ENCODE measurements at regions not wholly inside any gene's neighbourhood (a gene's known extent, or its start where the extent isn't known, plus 50 kb on each side); places are given as distances from the start of the nearest gene placed in this dataset.

GRCh38 chr1:116856312-116856711 is 53.4 kb upstream of the PTGFRN start:
- Histone ChIP-seq H3K36me3 (ENCODE audit: control insufficient read depth in 2 of 2, insufficient read depth in 2 of 2, low read length in 2 of 2) (no peaks in the 10 kb centered on the region), H3K9ac (ENCODE audit: low read depth in 1 of 2, low read length in 2 of 2) (no peak overlapping the region), H3K9me3 (ENCODE audit: control insufficient read depth in 2 of 2, low read length in 2 of 2) (no peaks in the 10 kb centered on the region), H3K27me3 (ENCODE audit: control insufficient read depth in 2 of 2, insufficient read depth in 2 of 2, low read length in 2 of 2) (no peaks in the 10 kb centered on the region), H3K4me1 (ENCODE audit: control insufficient read depth in 2 of 2, insufficient read depth in 2 of 2, low read length in 2 of 2) (peaks cover 13 to 25% of the 10 kb centered on the region in 2 donors), H3K27ac (ENCODE audit: low read depth in 2 of 2, low read length in 2 of 2) (no peak overlapping the region), H3K4me3 (ENCODE audit: low read length in 2 of 2) (no peak overlapping the region)

GRCh38 chr1:116857092-116857491 is 52.6 kb upstream of the PTGFRN start:
- H3K4me1 ChIP-seq (ENCODE audit: control insufficient read depth in 2 of 2, insufficient read depth in 2 of 2, low read length in 2 of 2): peaks cover 13 to 25% of the 10 kb centered on the region in 2 donors
- no peak overlapping the region for H3K9ac ChIP-seq (ENCODE audit: low read depth in 1 of 2, low read length in 2 of 2)

More at GRCh38 chr1:116857092-116857491, 52.6 kb upstream of the PTGFRN start:
- no peaks in the 10 kb centered on the region for H3K36me3 ChIP-seq (ENCODE audit: control insufficient read depth in 2 of 2, insufficient read depth in 2 of 2, low read length in 2 of 2)
- no peak overlapping the region for H3K4me3 ChIP-seq (ENCODE audit: low read length in 2 of 2)
- H3K9me3 ChIP-seq (ENCODE audit: control insufficient read depth in 2 of 2, low read length in 2 of 2): no peaks in the 10 kb centered on the region
- no peak overlapping the region for H3K27ac ChIP-seq (ENCODE audit: low read depth in 2 of 2, low read length in 2 of 2)
- H3K27me3 ChIP-seq (ENCODE audit: control insufficient read depth in 2 of 2, insufficient read depth in 2 of 2, low read length in 2 of 2): no peaks in the 10 kb centered on the region
